H1 (cell line): ENCODE measurements at regions not wholly inside any gene's neighbourhood (a gene's known extent, or its start where the extent isn't known, plus 50 kb on each side); places are given as distances from the start of the nearest gene placed in this dataset.

Source experiments
- CTCF ChIA-PET: fragments of 300-600 bp; sonication (Branson Sonifier 250); formaldehyde crosslinking; loops from one replicate; lab custom pipeline; 2021; ENCODE audit not compliant: partially characterized antibody; lab: Charles Lee
- POLR2A ChIA-PET: fragments of 300-600 bp; sonication (Branson Sonifier 250); formaldehyde crosslinking; loops from one replicate; lab custom pipeline; 2021; ENCODE audit warnings: inconsistent platforms; ENCODE audit not compliant: partially characterized antibody; lab: Charles Lee
- DNase-seq, 2 experiments: peaks; one replicate each; pipeline versions ENCODE4 v3.0.0 to v3.0.0-alpha.2; 2010 to 2022; ENCODE audit warnings: low spot score in 2 of 2, low read depth in 1 of 2, mixed read lengths in 1 of 2
- FAIRE-seq: peaks from 2 replicates; lab custom pipeline; 2011; peaks lifted over from hg19 to GRCh38; lab: Jason Lieb, UNC
- H2AFZ ChIP-seq: 2 replicates; pipeline ENCODE4 v1.8.1; 2012; ENCODE audit warnings: low read length, inconsistent platforms
- H2AK5ac ChIP-seq: 2 replicates; pipeline ENCODE4 v1.6.1; 2013; ENCODE audit warnings: low read depth, low read length
- H2BK120ac ChIP-seq: replicated peaks from 2 replicates; pipeline ENCODE3; 2013; ENCODE audit warnings: low read depth, low read length, inconsistent platforms
- H2BK12ac ChIP-seq: 2 replicates; pipeline ENCODE4 v1.6.1; 2013; ENCODE audit warnings: low read depth, low read length
- H2BK15ac ChIP-seq: 2 replicates; pipeline ENCODE4 v1.6.1; 2013; ENCODE audit warnings: low read length
- H2BK20ac ChIP-seq: 2 replicates; pipeline ENCODE4 v1.6.1; 2013; ENCODE audit warnings: low read length
- H2BK5ac ChIP-seq: 2 replicates; pipeline ENCODE4 v1.6.1; 2013; ENCODE audit warnings: low read depth, low read length
- H3K14ac ChIP-seq: 2 replicates; pipeline ENCODE4 v1.6.1; 2013; ENCODE audit warnings: inconsistent platforms; ENCODE audit not compliant: insufficient read length
- H3K18ac ChIP-seq: 2 replicates; pipeline ENCODE4 v1.6.1; 2013; ENCODE audit warnings: low read length; ENCODE audit errors: extremely low read depth
- H3K23ac ChIP-seq: 2 replicates; pipeline ENCODE4 v1.6.1; 2013; ENCODE audit warnings: inconsistent platforms; ENCODE audit not compliant: insufficient read length
- H3K23me2 ChIP-seq: 2 replicates; pipeline ENCODE4 v1.6.1; 2013; ENCODE audit warnings: low read depth, low read length
- H3K27ac ChIP-seq: 2 replicates; pipeline ENCODE4 v1.6.1; 2011; ENCODE audit warnings: low read depth, low read length, inconsistent platforms
- H3K27me3 ChIP-seq, 4 experiments: replicated peaks in 1 of 4; 1 replicate in 1 of 4; 2 replicates in 3 of 4; pipeline versions ENCODE4 v1.6.1 to v1.8.1; 2011 to 2013; ENCODE audit warnings: low read length in 3 of 4, mild to moderate bottlenecking in 3 of 4, inconsistent platforms in 2 of 4, mixed read lengths in 2 of 4, moderate library complexity in 1 of 4; ENCODE audit not compliant: control insufficient read depth in 3 of 4, insufficient read depth in 3 of 4; ENCODE audit errors: extremely low read depth in 1 of 4
- H3K36me3 ChIP-seq, 4 experiments: 2 replicates each; pipeline versions ENCODE4 v1.6.1 to v1.8.1; 2011 to 2013; ENCODE audit warnings: mild to moderate bottlenecking in 4 of 4, low read length in 3 of 4, moderate library complexity in 2 of 4, control low read depth in 1 of 4, inconsistent platforms in 1 of 4; ENCODE audit not compliant: insufficient read depth in 4 of 4, control insufficient read depth in 2 of 4
- H3K4ac ChIP-seq: replicated peaks from 2 replicates; pipeline ENCODE3; 2013; ENCODE audit warnings: low read length, low read depth, mixed read lengths, inconsistent platforms; ENCODE audit not compliant: insufficient read length
- H3K4me1 ChIP-seq, 4 experiments: replicated peaks in 1 of 4; 1 replicate in 1 of 4; 2 replicates in 3 of 4; pipeline versions ENCODE4 v1.6.1 to v1.8.1; 2011 to 2013; ENCODE audit warnings: low read length in 3 of 4, inconsistent platforms in 2 of 4, mixed read lengths in 1 of 4; ENCODE audit not compliant: insufficient read depth in 4 of 4, control insufficient read depth in 3 of 4
- H3K4me2 ChIP-seq, 2 experiments: 2 replicates each; pipeline versions ENCODE4 v1.6.1 to v1.8.1; 2011 to 2013; ENCODE audit warnings: low read depth in 2 of 2, low read length in 2 of 2, control low read depth in 1 of 2, inconsistent platforms in 1 of 2, mild to moderate bottlenecking in 1 of 2; ENCODE audit not compliant: insufficient read depth in 1 of 2
- H3K4me3 ChIP-seq, 4 experiments: fragments of 200-600, 300-600 bp in 1 of 4; sonication (generic), shearing (Covaris generic), sonication (Bioruptor Twin) in 1 of 4; 2 replicates each; pipeline versions ENCODE4 v1.5.1 to v1.8.1; 2011 to 2016; ENCODE audit warnings: low read length in 4 of 4, low read depth in 3 of 4, control low read depth in 2 of 4, inconsistent platforms in 2 of 4, mild to moderate bottlenecking in 2 of 4, mixed read lengths in 1 of 4, moderate library complexity in 1 of 4; ENCODE audit not compliant: insufficient read depth in 2 of 4; ENCODE audit errors: extremely low read depth in 1 of 4
- H3K56ac ChIP-seq: replicated peaks from 2 replicates; pipeline ENCODE3; 2013; ENCODE audit warnings: low read depth, mild to moderate bottlenecking, mixed read lengths, low read length, inconsistent platforms; ENCODE audit not compliant: insufficient read length
- H3K79me1 ChIP-seq: 2 replicates; pipeline ENCODE4 v1.6.1; 2013; ENCODE audit warnings: low read depth, low read length, control low read depth
- H3K79me2 ChIP-seq, 2 experiments: 2 replicates each; pipeline versions ENCODE4 v1.6.1 to v1.8.1; 2012 to 2013; ENCODE audit warnings: low read length in 2 of 2, mild to moderate bottlenecking in 2 of 2, inconsistent platforms in 1 of 2; ENCODE audit not compliant: insufficient read depth in 2 of 2, control insufficient read depth in 1 of 2
- H3K9ac ChIP-seq, 4 experiments: replicated peaks in 1 of 4; 1 replicate in 1 of 4; 2 replicates in 3 of 4; pipeline versions ENCODE4 v1.6.1 to v1.8.1; 2011 to 2013; ENCODE audit warnings: low read depth in 3 of 4, low read length in 3 of 4, control low read depth in 2 of 4, mild to moderate bottlenecking in 2 of 4, moderate library complexity in 2 of 4, inconsistent platforms in 1 of 4; ENCODE audit errors: extremely low read depth in 1 of 4
- H3K9me3 ChIP-seq, 2 experiments: 2 replicates each; pipeline versions ENCODE4 v1.6.1 to v1.8.1; 2012 to 2013; ENCODE audit warnings: mild to moderate bottlenecking in 2 of 2, moderate library complexity in 2 of 2, control low read depth in 1 of 2, inconsistent platforms in 1 of 2, low read depth in 1 of 2, low read length in 1 of 2, mixed read lengths in 1 of 2; ENCODE audit not compliant: insufficient read depth in 2 of 2
- H4K20me1 ChIP-seq, 2 experiments: replicated peaks in 1 of 2; 2 replicates each; pipeline versions ENCODE3 to v1.8.1; 2011 to 2013; ENCODE audit warnings: inconsistent platforms in 2 of 2, low read length in 2 of 2, mild to moderate bottlenecking in 1 of 2; ENCODE audit not compliant: insufficient read depth in 2 of 2, control insufficient read depth in 1 of 2
- H4K5ac ChIP-seq: 2 replicates; pipeline ENCODE4 v1.6.1; 2013; ENCODE audit warnings: low read length, low read depth, mixed read lengths, inconsistent platforms; ENCODE audit not compliant: insufficient read length
- H4K8ac ChIP-seq: 2 replicates; pipeline ENCODE4 v1.8.0; 2013; ENCODE audit warnings: mild to moderate bottlenecking, moderate library complexity, low read length, inconsistent platforms; ENCODE audit not compliant: insufficient read depth; ENCODE audit errors: extremely low read depth
- H4K91ac ChIP-seq: replicated peaks from 2 replicates; pipeline ENCODE3; 2013; ENCODE audit warnings: low read length, mixed read lengths, inconsistent platforms; ENCODE audit not compliant: insufficient read length
- CREB1 ChIP-seq: IDR thresholded peaks from 2 replicates; pipeline ENCODE4 v1.6.1; 2012; ENCODE audit warnings: inconsistent platforms
- TAF1 ChIP-seq: IDR thresholded peaks from 2 replicates; pipeline ENCODE4 v1.6.1; 2011; ENCODE audit warnings: mild to moderate bottlenecking, low read depth, low read length
- WGBS, 2 experiments: shearing (Covaris generic) in 1 of 2; methylation state at CpG; one replicate each; pipeline versions ENCODE4 v1.1.6 to v1.1.7; 2013 to 2015; ENCODE audit warnings: low lambda C conversion rate in 2 of 2, mixed read lengths in 2 of 2, inconsistent platforms in 1 of 2, low coverage in 1 of 2, missing lambda C conversion rate in 1 of 2; ENCODE audit not compliant: insufficient replicate concordance in 2 of 2, insufficient coverage in 1 of 2, insufficient read length in 1 of 2; ENCODE audit errors: extremely low coverage in 1 of 2, missing lambda C conversion rate in 1 of 2; 5-methylcytosine and 5-hydroxymethylcytosine counted together

DNA sequence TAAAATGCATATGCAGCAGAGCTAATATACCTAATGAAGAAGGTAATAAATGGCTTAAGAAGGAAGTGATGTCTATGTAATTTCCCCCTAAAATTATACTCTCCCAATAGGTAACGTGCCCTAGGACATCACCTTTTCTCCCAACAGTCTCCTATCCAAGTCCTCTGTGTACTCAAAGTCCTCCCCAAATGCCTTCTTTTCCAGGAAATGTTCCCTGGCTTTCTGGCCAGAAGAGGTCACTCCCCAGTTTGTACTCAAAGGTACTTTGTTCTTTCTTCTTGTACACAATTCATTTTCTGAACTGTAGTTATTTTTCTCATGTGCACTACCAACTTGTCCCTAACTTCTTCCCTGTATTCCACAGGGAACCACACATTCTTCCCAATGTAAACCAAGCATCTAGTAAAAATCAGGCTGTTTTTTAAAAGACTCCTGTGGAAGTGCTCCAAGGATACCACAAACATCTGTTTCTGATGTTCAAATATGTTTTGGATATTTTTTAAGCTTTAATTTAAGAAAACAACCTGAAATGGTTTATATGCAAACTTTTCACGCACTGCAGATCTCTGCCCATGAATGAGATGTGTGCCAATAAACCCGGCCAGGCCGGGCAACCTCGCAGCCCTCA is 262.3 kb upstream of the KLF14 start:
- H3K4me1 ChIP-seq, result peaks cover 0 to 10% (median under 1%) of the 10 kb centered on the region in 4 experiments; a peak in 1 of 7 replicates

More for the DNA sequence above, 262.3 kb upstream of the KLF14 start:
- Histone ChIP-seq H3K36me3 (no peaks in the 10 kb centered on the region), H3K79me2 (no peaks in the 10 kb centered on the region; a peak in 1 of 4 replicates), H3K14ac (no peak overlapping the region), H4K8ac (no peak overlapping the region), H3K9ac (no peak overlapping the region), H2BK120ac (no peak overlapping the region), H3K4me2 (no peak overlapping the region), H2BK20ac (no peak overlapping the region), H3K9me3 (no peaks in the 10 kb centered on the region), H3K4ac (no peak overlapping the region), H2BK5ac (no peak overlapping the region), H2AFZ (no peak overlapping the region), H2AK5ac (no peak overlapping the region), H2BK12ac (no peak overlapping the region), H3K4me3 (no peak overlapping the region), H3K56ac (no peak overlapping the region), H3K27me3 (no peaks in the 10 kb centered on the region), H2BK15ac (no peak overlapping the region), H3K79me1 (peaks cover 2% of the 10 kb centered on the region; the same call in 1 of the 2 replicates), H4K5ac (no peak overlapping the region), H4K20me1 (peaks cover 0 to 2% of the 10 kb centered on the region in 2 experiments), H4K91ac (no peak overlapping the region), H3K23me2 (no peaks in the 10 kb centered on the region), H3K18ac (no peak overlapping the region), H3K27ac (no peak overlapping the region), H3K23ac (no peak overlapping the region)
- DNase-seq (no peak), FAIRE-seq (no peak)
- ChIA-PET CTCF (interaction anchor here (0.9 to 4.0 kb wide), 7 partner anchors 8 to 102 kb away, joined by 3 to 14 read pairs (median 6); no protein-coding TSS in a partner anchor), POLR2A (no interaction called here)
- TF ChIP-seq CREB1 (no peak), TAF1 (no peak)
- 89% methylated on average over 5 of the region's 5 CpGs; no CpG with 5 or more reads in 1 of the 2 experiments for WGBS, 2 experiments
